IMR-90 (cell line): ENCODE measurements at regions not wholly inside any gene's neighbourhood (a gene's known extent, or its start where the extent isn't known, plus 50 kb on each side); places are given as distances from the start of the nearest gene placed in this dataset.

Experiments
- ATAC-seq: fragments of 200-7000 bp; cut with Tn5 transposase; 2 replicates; pipeline ENCODE4 v1.9.1; 2020; ENCODE audit warnings: low read depth, mild to moderate bottlenecking, moderate library complexity
- BruUV-seq: library from RNA; stranded (reverse); fragments of 400-500 nt; replicated peaks from 2 replicates; lab custom pipeline; 2021; lab: Mats Ljungman, UMichigan
- CTCF ChIA-PET: fragments of 300-600 bp; formaldehyde crosslinking; extraction: SDS; loops from one replicate; lab custom pipeline; 2021; ENCODE audit warnings: antibody characterized with exemption; lab: Yijun Ruan, JAX
- POLR2A ChIA-PET: fragments of 300-600 bp; sonication (Branson Sonifier 250); formaldehyde crosslinking; loops from one replicate; lab custom pipeline; 2022; ENCODE audit warnings: antibody characterized with exemption; ENCODE audit not compliant: unreplicated experiment; lab: Charles Lee
- DNase-seq: peaks from one replicate; pipeline ENCODE4 v3.0.0; 2013
- H2AFZ ChIP-seq: replicated peaks from 2 replicates; pipeline ENCODE3; 2013; ENCODE audit warnings: low read length, mild to moderate bottlenecking; ENCODE audit not compliant: poor library complexity
- H2AK5ac ChIP-seq: 2 replicates; pipeline ENCODE4 v1.6.1; 2013; ENCODE audit warnings: low read depth, low read length, inconsistent platforms
- H2AK9ac ChIP-seq: replicated peaks from 2 replicates; pipeline ENCODE3; 2013; ENCODE audit warnings: mild to moderate bottlenecking, low read depth, low read length, moderate library complexity; ENCODE audit not compliant: poor library complexity
- H2BK120ac ChIP-seq: 2 replicates; pipeline ENCODE4 v1.6.1; 2013; ENCODE audit warnings: low read depth, low read length, inconsistent platforms
- H2BK15ac ChIP-seq: 3 replicates; pipeline ENCODE4 v1.6.1; 2013; ENCODE audit warnings: low read depth, low read length, inconsistent platforms
- H2BK20ac ChIP-seq: 2 replicates; pipeline ENCODE4 v1.6.1; 2013; ENCODE audit warnings: low read depth, mild to moderate bottlenecking, inconsistent platforms, low read length, moderate library complexity
- H2BK5ac ChIP-seq: 2 replicates; pipeline ENCODE4 v1.6.1; 2013; ENCODE audit warnings: mild to moderate bottlenecking, low read depth, low read length, inconsistent platforms; ENCODE audit not compliant: poor library complexity, severe bottlenecking
- H3K14ac ChIP-seq: replicated peaks from 2 replicates; pipeline ENCODE4 v1.6.1; 2013; ENCODE audit warnings: low read depth, low read length, inconsistent platforms
- H3K18ac ChIP-seq: 2 replicates; pipeline ENCODE4 v1.6.1; 2013; ENCODE audit warnings: low read depth, low read length, control low read depth
- H3K23ac ChIP-seq: 2 replicates; pipeline ENCODE4 v1.6.1; 2013; ENCODE audit warnings: low read depth, low read length, inconsistent platforms
- H3K27ac ChIP-seq: 2 replicates; pipeline ENCODE4 v1.5.1; 2013; ENCODE audit warnings: mild to moderate bottlenecking, control low read depth, low read length; ENCODE audit not compliant: insufficient read depth
- H3K27me3 ChIP-seq: 2 replicates; pipeline ENCODE4 v1.6.1; 2013; ENCODE audit warnings: low read length; ENCODE audit not compliant: control insufficient read depth, insufficient read depth
- H3K36me3 ChIP-seq: 2 replicates; pipeline ENCODE4 v1.6.1; 2013; ENCODE audit warnings: low read length, mixed read lengths; ENCODE audit not compliant: control insufficient read depth, insufficient read depth
- H3K4ac ChIP-seq: 2 replicates; pipeline ENCODE4 v1.6.1; 2013; ENCODE audit warnings: low read depth, low read length, inconsistent platforms
- H3K4me1 ChIP-seq: 2 replicates; pipeline ENCODE4 v1.6.1; 2013; ENCODE audit warnings: low read length, mixed read lengths; ENCODE audit not compliant: control insufficient read depth, insufficient read depth
- H3K4me2 ChIP-seq: 2 replicates; pipeline ENCODE4 v1.6.1; 2013; ENCODE audit warnings: low read depth, mild to moderate bottlenecking, control low read depth, low read length, moderate library complexity
- H3K4me3 ChIP-seq: 2 replicates; pipeline ENCODE4 v1.5.1; 2013; ENCODE audit warnings: low read depth, mild to moderate bottlenecking, control low read depth, low read length, moderate library complexity; ENCODE audit not compliant: insufficient read depth
- H3K56ac ChIP-seq: 2 replicates; pipeline ENCODE4 v1.6.1; 2013; ENCODE audit warnings: low read length, inconsistent platforms; ENCODE audit not compliant: insufficient read depth; ENCODE audit errors: extremely low read depth
- H3K79me1 ChIP-seq, 2 experiments: 2 replicates each; pipeline ENCODE4 v1.6.1; 2013; ENCODE audit warnings: low read length in 2 of 2, inconsistent platforms in 1 of 2, low read depth in 1 of 2
- H3K9ac ChIP-seq: 2 replicates; pipeline ENCODE4 v1.6.1; 2013; ENCODE audit warnings: low read depth, low read length, control low read depth
- H3K9me1 ChIP-seq: 2 replicates; pipeline ENCODE4 v1.6.1; 2013; ENCODE audit warnings: low read length, inconsistent platforms; ENCODE audit not compliant: insufficient read depth
- H3K9me3 ChIP-seq: 2 replicates; pipeline ENCODE4 v1.6.1; 2013; ENCODE audit warnings: low read length; ENCODE audit not compliant: control insufficient read depth, insufficient read depth
- H4K20me1 ChIP-seq: 2 replicates; pipeline ENCODE4 v1.6.1; 2013; ENCODE audit warnings: low read length, inconsistent platforms; ENCODE audit not compliant: insufficient read depth
- H4K5ac ChIP-seq: 2 replicates; pipeline ENCODE4 v1.6.1; 2013; ENCODE audit warnings: mild to moderate bottlenecking, low read depth, low read length, control low read depth
- H4K8ac ChIP-seq, 2 experiments: 2 replicates each; pipeline ENCODE4 v1.6.1; 2013; ENCODE audit warnings: low read depth in 2 of 2, low read length in 2 of 2, control low read depth in 1 of 2, inconsistent platforms in 1 of 2
- H4K91ac ChIP-seq: 2 replicates; pipeline ENCODE4 v1.6.1; 2013; ENCODE audit warnings: low read depth, low read length, inconsistent platforms; ENCODE audit not compliant: insufficient read depth
- BHLHE40 ChIP-seq: fragments of 150-350 bp; IDR thresholded peaks from 2 replicates; pipeline ENCODE4 v1.6.1; 2016; ENCODE audit warnings: mild to moderate bottlenecking, low read depth, low read length
- CEBPB ChIP-seq: IDR thresholded peaks from 2 replicates; pipeline ENCODE4 v1.6.1; 2012; ENCODE audit warnings: low read depth, low read length, improper control_type of control experiment
- CHD1 ChIP-seq: IDR thresholded peaks from 2 replicates; pipeline ENCODE4 v1.6.1; 2012; ENCODE audit warnings: low read depth, low read length, improper control_type of control experiment
- FOS ChIP-seq: fragments of 150-350 bp; IDR thresholded peaks from 2 replicates; pipeline ENCODE4 v1.6.1; 2016; ENCODE audit warnings: low read depth, low read length
- MAFK ChIP-seq: IDR thresholded peaks from 2 replicates; pipeline ENCODE4 v1.6.1; 2012; ENCODE audit warnings: low read depth, low read length, improper control_type of control experiment
- MAZ ChIP-seq: IDR thresholded peaks from 2 replicates; pipeline ENCODE4 v1.6.1; 2012; ENCODE audit warnings: low read depth, mild to moderate bottlenecking, low read length, improper control_type of control experiment, moderate library complexity, borderline replicate concordance
- MXI1 ChIP-seq: IDR thresholded peaks from 2 replicates; pipeline ENCODE4 v1.6.1; 2012; ENCODE audit warnings: low read depth, mild to moderate bottlenecking, low read length, moderate library complexity, borderline replicate concordance
- NFE2L2 ChIP-seq: fragments of 150-350 bp; IDR thresholded peaks from 2 replicates; pipeline ENCODE4 v1.6.1; 2016; ENCODE audit warnings: low read depth, mild to moderate bottlenecking, low read length
- POLR2A ChIP-seq: IDR thresholded peaks from 2 replicates; pipeline ENCODE4 v1.6.1; 2012; ENCODE audit warnings: mild to moderate bottlenecking, low read depth, low read length
- RAD21 ChIP-seq: IDR thresholded peaks from 2 replicates; pipeline ENCODE4 v1.6.1; 2012; ENCODE audit warnings: low read length, improper control_type of control experiment
- RCOR1 ChIP-seq: IDR thresholded peaks from 2 replicates; pipeline ENCODE4 v1.6.1; 2012; ENCODE audit warnings: mild to moderate bottlenecking, low read length, improper control_type of control experiment; ENCODE audit not compliant: insufficient replicate concordance
- RFX5 ChIP-seq: IDR thresholded peaks from 2 replicates; pipeline ENCODE4 v1.8.0; 2012; ENCODE audit warnings: low read depth, mild to moderate bottlenecking, low read length, moderate library complexity
- SMC3 ChIP-seq: fragments of 150-350 bp; IDR thresholded peaks from 2 replicates; pipeline ENCODE4 v1.6.1; 2016; ENCODE audit warnings: low read depth, mild to moderate bottlenecking, antibody characterized with exemption, low read length, moderate library complexity
- WGBS, 2 experiments: methylation state at CpG; one replicate each; pipeline versions ENCODE4 v1.1.5 to v1.1.7; 2013; ENCODE audit warnings: missing lambda C conversion rate in 2 of 2; ENCODE audit not compliant: insufficient read length in 1 of 2; ENCODE audit errors: extremely low coverage in 2 of 2; 5-methylcytosine and 5-hydroxymethylcytosine counted together
- dilution Hi-C: fragments of 300-500 bp; cut with HindIII; formaldehyde crosslinking; loops from one replicate; pipeline ENCODE4 v1.14.3; 2018; ENCODE audit warnings: low sequenced_read_pairs; ENCODE audit not compliant: unreplicated experiment
- in situ Hi-C: fragments of 300-500 bp; cut with MboI; formaldehyde crosslinking; loops from 3 replicates; pipeline ENCODE4 v1.14.3; 2019; ENCODE audit warnings: low sequenced_read_pairs, inconsistent platforms, mixed read lengths
- intact Hi-C: fragments of 100-400 bp; cut with micrococcal nuclease; formaldehyde crosslinking; loops from 2 replicates; pipeline ENCODE4 v1.10.0; 2022
- TF ChIP-seq, protein P1 (sequence below): fragments of 150-350 bp; IDR thresholded peaks from 2 replicates; pipeline ENCODE4 v1.6.1; 2017; ENCODE audit warnings: mild to moderate bottlenecking, antibody characterized with exemption, low read length, low read depth
- TF ChIP-seq, protein P2 (sequence below): fragments of 150-350 bp; IDR thresholded peaks from 2 replicates; pipeline ENCODE4 v1.6.1; 2016; ENCODE audit warnings: low read depth, mild to moderate bottlenecking, low read length, moderate library complexity, borderline replicate concordance
- TF ChIP-seq, protein P3 (sequence below): conservative IDR thresholded peaks from 2 replicates; pipeline ENCODE4 v1.5.1; 2012; ENCODE audit warnings: mild to moderate bottlenecking, low read depth, low read length, improper control_type of control experiment

DNA sequence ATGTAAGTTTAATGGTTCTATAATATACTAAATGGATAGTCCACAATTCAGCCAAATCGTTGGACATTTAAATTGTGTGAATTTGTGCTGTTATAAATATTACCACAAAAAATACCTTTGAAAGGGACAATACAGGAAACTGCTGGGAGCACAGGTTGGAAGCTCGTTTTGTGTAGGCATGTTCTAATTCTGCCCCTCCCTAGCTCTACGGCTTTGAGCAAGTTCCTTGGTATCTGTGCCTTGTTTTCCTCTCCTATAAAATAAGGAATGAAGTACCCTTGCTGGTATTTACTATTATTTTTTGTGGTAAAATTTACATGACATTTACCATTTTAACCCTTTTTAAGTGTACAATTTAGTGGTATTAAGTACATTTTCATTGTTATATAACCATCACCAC lies 102.6 kb upstream of the SLC7A1 start:
- H4K91ac ChIP-seq: no peak overlapping the region
- peaks cover 2% of the 10 kb centered on the region for H3K9me3 ChIP-seq
- no TSS peak for BruUV-seq
- H2AK9ac ChIP-seq: no peak overlapping the region
- no peak overlapping the region for H3K23ac ChIP-seq
- peaks cover 12% of the 10 kb centered on the region for H3K27me3 ChIP-seq
- H3K56ac ChIP-seq: no peak overlapping the region
- H3K4me1 ChIP-seq: no peaks in the 10 kb centered on the region
- H3K36me3 ChIP-seq: no peaks in the 10 kb centered on the region
- H4K20me1 ChIP-seq: 0 out of 2 replicates have a peak, but pooled peaks cover under 1% of the 10 kb centered on the region
- no peak for TF ChIP-seq MXI1
- TF ChIP-seq MAFK: no peak
- TF ChIP-seq FOS: no peak
- TF ChIP-seq NFE2L2: no peak
- TF ChIP-seq, protein P1, sequence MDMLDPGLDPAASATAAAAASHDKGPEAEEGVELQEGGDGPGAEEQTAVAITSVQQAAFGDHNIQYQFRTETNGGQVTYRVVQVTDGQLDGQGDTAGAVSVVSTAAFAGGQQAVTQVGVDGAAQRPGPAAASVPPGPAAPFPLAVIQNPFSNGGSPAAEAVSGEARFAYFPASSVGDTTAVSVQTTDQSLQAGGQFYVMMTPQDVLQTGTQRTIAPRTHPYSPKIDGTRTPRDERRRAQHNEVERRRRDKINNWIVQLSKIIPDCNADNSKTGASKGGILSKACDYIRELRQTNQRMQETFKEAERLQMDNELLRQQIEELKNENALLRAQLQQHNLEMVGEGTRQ: no peak
- TF ChIP-seq MAZ: no peak
- TF ChIP-seq, protein P2, sequence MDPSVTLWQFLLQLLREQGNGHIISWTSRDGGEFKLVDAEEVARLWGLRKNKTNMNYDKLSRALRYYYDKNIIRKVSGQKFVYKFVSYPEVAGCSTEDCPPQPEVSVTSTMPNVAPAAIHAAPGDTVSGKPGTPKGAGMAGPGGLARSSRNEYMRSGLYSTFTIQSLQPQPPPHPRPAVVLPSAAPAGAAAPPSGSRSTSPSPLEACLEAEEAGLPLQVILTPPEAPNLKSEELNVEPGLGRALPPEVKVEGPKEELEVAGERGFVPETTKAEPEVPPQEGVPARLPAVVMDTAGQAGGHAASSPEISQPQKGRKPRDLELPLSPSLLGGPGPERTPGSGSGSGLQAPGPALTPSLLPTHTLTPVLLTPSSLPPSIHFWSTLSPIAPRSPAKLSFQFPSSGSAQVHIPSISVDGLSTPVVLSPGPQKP: no peak
- TF ChIP-seq CEBPB: no peak
- no peak for TF ChIP-seq RCOR1
- TF ChIP-seq RFX5: no peak
- no peak for TF ChIP-seq SMC3
- no peak for TF ChIP-seq BHLHE40
- TF ChIP-seq, protein P3, sequence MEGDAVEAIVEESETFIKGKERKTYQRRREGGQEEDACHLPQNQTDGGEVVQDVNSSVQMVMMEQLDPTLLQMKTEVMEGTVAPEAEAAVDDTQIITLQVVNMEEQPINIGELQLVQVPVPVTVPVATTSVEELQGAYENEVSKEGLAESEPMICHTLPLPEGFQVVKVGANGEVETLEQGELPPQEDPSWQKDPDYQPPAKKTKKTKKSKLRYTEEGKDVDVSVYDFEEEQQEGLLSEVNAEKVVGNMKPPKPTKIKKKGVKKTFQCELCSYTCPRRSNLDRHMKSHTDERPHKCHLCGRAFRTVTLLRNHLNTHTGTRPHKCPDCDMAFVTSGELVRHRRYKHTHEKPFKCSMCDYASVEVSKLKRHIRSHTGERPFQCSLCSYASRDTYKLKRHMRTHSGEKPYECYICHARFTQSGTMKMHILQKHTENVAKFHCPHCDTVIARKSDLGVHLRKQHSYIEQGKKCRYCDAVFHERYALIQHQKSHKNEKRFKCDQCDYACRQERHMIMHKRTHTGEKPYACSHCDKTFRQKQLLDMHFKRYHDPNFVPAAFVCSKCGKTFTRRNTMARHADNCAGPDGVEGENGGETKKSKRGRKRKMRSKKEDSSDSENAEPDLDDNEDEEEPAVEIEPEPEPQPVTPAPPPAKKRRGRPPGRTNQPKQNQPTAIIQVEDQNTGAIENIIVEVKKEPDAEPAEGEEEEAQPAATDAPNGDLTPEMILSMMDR: no peak
- TF ChIP-seq CHD1: no peak
- no peak for TF ChIP-seq RAD21
- TF ChIP-seq POLR2A: no peak
- no peak overlapping the region for H2AK5ac ChIP-seq
- DNase-seq (no peak), ATAC-seq (no peak)
- no peak overlapping the region for H3K4ac ChIP-seq
- H4K8ac ChIP-seq: no peak overlapping the region
- H3K9me1 ChIP-seq: 0 out of 2 replicates have a peak, but pooled peaks cover 1% of the 10 kb centered on the region
- CTCF ChIA-PET: interaction anchor here (0.6 to 1.1 kb wide), 2 partner anchors 91 to 188 kb away, joined by 3 read pairs; no protein-coding TSS in a partner anchor
- in situ Hi-C loops: no loop called here
- intact Hi-C loops: no loop called here
- no peak overlapping the region for H4K5ac ChIP-seq
- H3K79me1 ChIP-seq: no peaks in the 10 kb centered on the region
- no peak overlapping the region for H2AFZ ChIP-seq
- H3K4me2 ChIP-seq: no peak overlapping the region
- no peak overlapping the region for H3K27ac ChIP-seq
- POLR2A ChIA-PET: no interaction called here
- H2BK15ac ChIP-seq: no peak overlapping the region
- no peak overlapping the region for H3K18ac ChIP-seq
- H3K4me3 ChIP-seq: no peak overlapping the region
- WGBS, 2 experiments: no CpG with 5 or more reads among the region's 3 CpGs
- dilution Hi-C loops: no loop called here
- H3K9ac ChIP-seq: no peak overlapping the region
- no peak overlapping the region for H3K14ac ChIP-seq
- no peak overlapping the region for H2BK5ac ChIP-seq
- H2BK120ac ChIP-seq: no peak overlapping the region
- H2BK20ac ChIP-seq: no peak overlapping the region
